ENCODE measurements at regions not wholly inside any gene's neighbourhood (a gene's known extent, or its start where the extent isn't known, plus 50 kb on each side); places are given as distances from the start of the nearest gene placed in this dataset.

GRCh38 chr1:66475940-66476339 lies 58.0 kb upstream of the SGIP1 start:
- TF ChIP-seq CTCF (IDR thresholded peaks at IDR 0.05; ENCODE audit: low read depth, low read length, poor library complexity, severe bottlenecking) (no peak), EZH2phosphoT487 (IDR thresholded peaks at IDR 0.05; ENCODE audit: borderline replicate concordance, low read length) (no peak)

Measured in DOHH2 (cell line).